Panc1 (cell line): ENCODE measurements at regions not wholly inside any gene's neighbourhood (a gene's known extent, or its start where the extent isn't known, plus 50 kb on each side); places are given as distances from the start of the nearest gene placed in this dataset.

Source experiments
- ATAC-seq: fragments of 200-7000 bp; cut with Tn5 transposase; 2 replicates; pipeline ENCODE4 v1.9.1; 2020; ENCODE audit warnings: mild to moderate bottlenecking, moderate library complexity
- BruUV-seq: library from RNA; stranded (reverse); fragments of 400-500 nt; replicated peaks from 2 replicates; lab custom pipeline; 2021; lab: Mats Ljungman, UMichigan
- CTCF ChIA-PET: fragments of 300-600 bp; sonication (Branson Sonifier 250); formaldehyde crosslinking; loops from one replicate; lab custom pipeline; 2022; ENCODE audit warnings: antibody characterized with exemption; lab: Charles Lee
- POLR2A ChIA-PET: fragments of 300-600 bp; sonication (Branson Sonifier 250); formaldehyde crosslinking; loops from one replicate; lab custom pipeline; 2022; ENCODE audit warnings: antibody characterized with exemption; lab: Charles Lee
- DNase-seq: peaks from one replicate; pipeline ENCODE4 v3.0.0-alpha.2; 2010; ENCODE audit warnings: low read depth, low spot score
- H3K27ac ChIP-seq: 2 replicates; pipeline ENCODE4 v1.5.1; 2011; ENCODE audit warnings: mild to moderate bottlenecking, low read length, inconsistent platforms
- H3K27me3 ChIP-seq: fragments of 200-500 bp; sonication (Bioruptor generic); 2 replicates; pipeline ENCODE4 v1.6.0; 2014; ENCODE audit warnings: low read length, inconsistent platforms; ENCODE audit not compliant: control insufficient read depth, insufficient read depth
- H3K36me3 ChIP-seq: fragments of 200-500 bp; sonication (Bioruptor generic); 2 replicates; pipeline ENCODE4 v1.5.1; 2014; ENCODE audit warnings: inconsistent platforms, mild to moderate bottlenecking, low read length, moderate library complexity; ENCODE audit not compliant: control insufficient read depth, insufficient read depth
- H3K4me1 ChIP-seq: 2 replicates; pipeline ENCODE4 v1.5.1; 2011; ENCODE audit warnings: inconsistent platforms, mild to moderate bottlenecking, low read length, moderate library complexity; ENCODE audit not compliant: control insufficient read depth, insufficient read depth
- H3K4me3 ChIP-seq, 2 experiments: 2 replicates each; pipeline ENCODE4 v1.5.1; 2011 to 2012; ENCODE audit warnings: low read depth in 2 of 2, low read length in 2 of 2, mild to moderate bottlenecking in 2 of 2, inconsistent platforms in 1 of 2, moderate library complexity in 1 of 2
- H3K9me3 ChIP-seq: fragments of 200-500 bp; sonication (Bioruptor generic); 2 replicates; pipeline ENCODE4 v1.5.1; 2014; ENCODE audit warnings: low read depth, mild to moderate bottlenecking, inconsistent platforms, low read length, moderate library complexity; ENCODE audit not compliant: control insufficient read depth, insufficient read depth
- POLR2AphosphoS5 ChIP-seq: IDR thresholded peaks from 2 replicates; pipeline ENCODE4 v1.6.1; 2012; ENCODE audit warnings: mild to moderate bottlenecking, low read depth, low read length, moderate library complexity
- SIN3A ChIP-seq: IDR thresholded peaks from 2 replicates; pipeline ENCODE4 v1.6.1; 2012; ENCODE audit warnings: low read depth, mild to moderate bottlenecking, low read length, moderate library complexity, borderline replicate concordance; ENCODE audit not compliant: insufficient read depth
- TCF7L2 ChIP-seq: IDR thresholded peaks from 2 replicates; pipeline ENCODE4 v1.6.1; 2011; ENCODE audit warnings: mild to moderate bottlenecking, low read depth, low read length, inconsistent platforms
- in situ Hi-C: cut with HindIII; loops from 2 replicates; pipeline ENCODE4 v1.10.0; 2016; ENCODE audit warnings: low sequenced_read_pairs, low pct_unique_long_range_greater_than_20kb
- intact Hi-C: fragments of 100-400 bp; cut with micrococcal nuclease; formaldehyde crosslinking; loops from one replicate; pipeline ENCODE4 v1.10.0; 2022; ENCODE audit not compliant: unreplicated experiment
- TF ChIP-seq, protein P1 (sequence below), 2 experiments: IDR thresholded peaks; 2 replicates each; pipeline ENCODE4 v1.6.1; 2011 to 2012; ENCODE audit warnings: low read depth in 2 of 2, control low read depth in 1 of 2, low read length in 1 of 2, mild to moderate bottlenecking in 1 of 2, moderate library complexity in 1 of 2; ENCODE audit not compliant: insufficient read depth in 1 of 2
- TF ChIP-seq, protein P2 (sequence below): fragments of 450-650 bp; IDR thresholded peaks from 2 replicates; pipeline ENCODE4 v1.5.1; 2017; ENCODE audit warnings: mild to moderate bottlenecking

DNA sequence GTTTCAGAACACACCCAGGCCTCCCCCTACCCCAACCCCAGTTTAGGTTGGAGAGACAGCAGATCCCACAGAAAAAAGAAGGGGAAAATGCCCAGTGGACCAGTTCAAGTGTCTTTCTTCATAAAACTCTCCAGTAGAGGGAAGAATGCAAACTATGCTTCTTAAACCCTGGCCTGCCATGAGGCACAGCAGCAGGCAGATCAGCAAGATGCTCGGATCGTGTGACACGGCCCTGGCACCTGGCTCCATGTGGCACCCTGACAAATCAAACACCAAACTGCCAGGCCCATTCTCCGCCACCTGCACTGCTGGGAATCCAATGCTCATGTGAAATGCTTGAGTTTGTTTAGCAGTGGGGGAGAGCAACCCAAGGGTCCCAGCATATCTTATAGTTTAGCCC, 166.8 kb downstream of the SOX9 start:
- no peak for DNase-seq
- BruUV-seq, result no TSS peak
- H3K27ac ChIP-seq, result no peak overlapping the region
- TF ChIP-seq, protein P1, sequence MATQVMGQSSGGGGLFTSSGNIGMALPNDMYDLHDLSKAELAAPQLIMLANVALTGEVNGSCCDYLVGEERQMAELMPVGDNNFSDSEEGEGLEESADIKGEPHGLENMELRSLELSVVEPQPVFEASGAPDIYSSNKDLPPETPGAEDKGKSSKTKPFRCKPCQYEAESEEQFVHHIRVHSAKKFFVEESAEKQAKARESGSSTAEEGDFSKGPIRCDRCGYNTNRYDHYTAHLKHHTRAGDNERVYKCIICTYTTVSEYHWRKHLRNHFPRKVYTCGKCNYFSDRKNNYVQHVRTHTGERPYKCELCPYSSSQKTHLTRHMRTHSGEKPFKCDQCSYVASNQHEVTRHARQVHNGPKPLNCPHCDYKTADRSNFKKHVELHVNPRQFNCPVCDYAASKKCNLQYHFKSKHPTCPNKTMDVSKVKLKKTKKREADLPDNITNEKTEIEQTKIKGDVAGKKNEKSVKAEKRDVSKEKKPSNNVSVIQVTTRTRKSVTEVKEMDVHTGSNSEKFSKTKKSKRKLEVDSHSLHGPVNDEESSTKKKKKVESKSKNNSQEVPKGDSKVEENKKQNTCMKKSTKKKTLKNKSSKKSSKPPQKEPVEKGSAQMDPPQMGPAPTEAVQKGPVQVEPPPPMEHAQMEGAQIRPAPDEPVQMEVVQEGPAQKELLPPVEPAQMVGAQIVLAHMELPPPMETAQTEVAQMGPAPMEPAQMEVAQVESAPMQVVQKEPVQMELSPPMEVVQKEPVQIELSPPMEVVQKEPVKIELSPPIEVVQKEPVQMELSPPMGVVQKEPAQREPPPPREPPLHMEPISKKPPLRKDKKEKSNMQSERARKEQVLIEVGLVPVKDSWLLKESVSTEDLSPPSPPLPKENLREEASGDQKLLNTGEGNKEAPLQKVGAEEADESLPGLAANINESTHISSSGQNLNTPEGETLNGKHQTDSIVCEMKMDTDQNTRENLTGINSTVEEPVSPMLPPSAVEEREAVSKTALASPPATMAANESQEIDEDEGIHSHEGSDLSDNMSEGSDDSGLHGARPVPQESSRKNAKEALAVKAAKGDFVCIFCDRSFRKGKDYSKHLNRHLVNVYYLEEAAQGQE (IDR thresholded peaks at IDR 0.05; ENCODE audit: insufficient read depth in 1 of 2, low read depth in 2 of 2, low read length in 1 of 2), result no peak
- TF ChIP-seq TCF7L2, result no peak
- TF ChIP-seq POLR2AphosphoS5, result no peak
- TF ChIP-seq, protein P2, sequence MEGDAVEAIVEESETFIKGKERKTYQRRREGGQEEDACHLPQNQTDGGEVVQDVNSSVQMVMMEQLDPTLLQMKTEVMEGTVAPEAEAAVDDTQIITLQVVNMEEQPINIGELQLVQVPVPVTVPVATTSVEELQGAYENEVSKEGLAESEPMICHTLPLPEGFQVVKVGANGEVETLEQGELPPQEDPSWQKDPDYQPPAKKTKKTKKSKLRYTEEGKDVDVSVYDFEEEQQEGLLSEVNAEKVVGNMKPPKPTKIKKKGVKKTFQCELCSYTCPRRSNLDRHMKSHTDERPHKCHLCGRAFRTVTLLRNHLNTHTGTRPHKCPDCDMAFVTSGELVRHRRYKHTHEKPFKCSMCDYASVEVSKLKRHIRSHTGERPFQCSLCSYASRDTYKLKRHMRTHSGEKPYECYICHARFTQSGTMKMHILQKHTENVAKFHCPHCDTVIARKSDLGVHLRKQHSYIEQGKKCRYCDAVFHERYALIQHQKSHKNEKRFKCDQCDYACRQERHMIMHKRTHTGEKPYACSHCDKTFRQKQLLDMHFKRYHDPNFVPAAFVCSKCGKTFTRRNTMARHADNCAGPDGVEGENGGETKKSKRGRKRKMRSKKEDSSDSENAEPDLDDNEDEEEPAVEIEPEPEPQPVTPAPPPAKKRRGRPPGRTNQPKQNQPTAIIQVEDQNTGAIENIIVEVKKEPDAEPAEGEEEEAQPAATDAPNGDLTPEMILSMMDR, result no peak
- TF ChIP-seq SIN3A, result no peak
- peak; percentile 58; the same call in 1 of the 2 replicates for ATAC-seq
- H3K4me1 ChIP-seq, result no peaks in the 10 kb centered on the region
- H3K4me3 ChIP-seq, result no peak overlapping the region
- intact Hi-C loops (no loop called here), in situ Hi-C loops (no loop called here)
- H3K9me3 ChIP-seq, result no peaks in the 10 kb centered on the region
- H3K27me3 ChIP-seq, result no peaks in the 10 kb centered on the region
- ChIA-PET CTCF (no interaction called here), POLR2A (no interaction called here)
- no peaks in the 10 kb centered on the region for H3K36me3 ChIP-seq

DNA sequence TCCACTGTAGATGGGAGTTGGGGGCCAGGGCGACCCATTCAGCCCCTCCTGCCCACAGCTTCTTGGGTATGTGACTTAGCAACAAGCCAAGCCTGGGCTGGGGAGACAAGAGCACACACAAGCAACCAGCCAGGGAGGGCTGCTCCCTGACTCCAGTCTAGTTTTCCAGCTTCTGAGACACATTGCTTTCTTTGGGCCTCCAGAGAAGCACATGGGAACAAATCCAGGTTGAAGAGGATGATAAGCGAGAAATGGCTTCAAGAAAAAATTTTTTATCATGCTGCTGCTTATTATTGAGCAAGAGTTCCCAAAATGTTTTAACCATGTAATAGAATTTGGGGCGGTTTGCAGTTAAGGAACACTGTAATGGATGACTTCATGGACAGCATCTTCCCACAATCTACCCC, 173.7 kb downstream of the SOX9 start:
- POLR2A ChIA-PET, result no interaction called here
- DNase-seq, result no peak
- CTCF ChIA-PET, result no interaction called here
- Histone ChIP-seq H3K4me3 (no peak overlapping the region), H3K4me1 (peaks cover 17% of the 10 kb centered on the region), H3K36me3 (no peaks in the 10 kb centered on the region), H3K27ac (no peak overlapping the region), H3K27me3 (no peaks in the 10 kb centered on the region), H3K9me3 (no peaks in the 10 kb centered on the region)
- ATAC-seq, result no peak
- no peak for TF ChIP-seq SIN3A
- TF ChIP-seq, protein P2, result no peak
- TF ChIP-seq, protein P1 (IDR thresholded peaks at IDR 0.05; ENCODE audit: insufficient read depth in 1 of 2, low read depth in 2 of 2, low read length in 1 of 2), result no peak
- no peak for TF ChIP-seq TCF7L2
- no peak for TF ChIP-seq POLR2AphosphoS5
- intact Hi-C loops, result no loop called here
- no TSS peak for BruUV-seq
- in situ Hi-C loops, result no loop called here
